Muscle layer of colon (tissue), 2 donors: ENCODE measurements at regions not wholly inside any gene's neighbourhood (a gene's known extent, or its start where the extent isn't known, plus 50 kb on each side); places are given as distances from the start of the nearest gene placed in this dataset.
"Not testable (repeated sequence)": the region's sequence is repeated elsewhere in the genome, so short reads cannot be mapped to it uniquely, and the experiment has no call there.

Experiments
- H3K27ac ChIP-seq: one replicate; pipeline ENCODE4 v1.7.0; 2013; ENCODE audit warnings: low read depth, mild to moderate bottlenecking, low read length, moderate library complexity
- H3K27me3 ChIP-seq, 2 donors: one replicate each; pipeline ENCODE4 v1.7.0; 2013; ENCODE audit warnings: low read length in 2 of 2, mild to moderate bottlenecking in 2 of 2; ENCODE audit not compliant: insufficient read depth in 2 of 2, control insufficient read depth in 1 of 2
- H3K36me3 ChIP-seq: one replicate; pipeline ENCODE4 v1.7.0; 2013; ENCODE audit warnings: mild to moderate bottlenecking, low read length; ENCODE audit not compliant: insufficient read depth
- H3K4me1 ChIP-seq: one replicate; pipeline ENCODE4 v1.7.0; 2013; ENCODE audit warnings: mild to moderate bottlenecking, low read length; ENCODE audit not compliant: insufficient read depth
- H3K4me3 ChIP-seq, 2 donors: one replicate each; pipeline ENCODE4 v1.7.0; 2013; ENCODE audit warnings: low read length in 2 of 2, low read depth in 1 of 2, mild to moderate bottlenecking in 1 of 2, moderate library complexity in 1 of 2
- H3K9ac ChIP-seq: one replicate; pipeline ENCODE4 v1.7.0; 2013; ENCODE audit warnings: low read length
- H3K9me3 ChIP-seq: one replicate; pipeline ENCODE4 v1.7.0; 2013; ENCODE audit warnings: mild to moderate bottlenecking, low read length
- donor health status: abdominal sarcoma.
- donor health status: Adenocarcinoma of cecum.

DNA sequence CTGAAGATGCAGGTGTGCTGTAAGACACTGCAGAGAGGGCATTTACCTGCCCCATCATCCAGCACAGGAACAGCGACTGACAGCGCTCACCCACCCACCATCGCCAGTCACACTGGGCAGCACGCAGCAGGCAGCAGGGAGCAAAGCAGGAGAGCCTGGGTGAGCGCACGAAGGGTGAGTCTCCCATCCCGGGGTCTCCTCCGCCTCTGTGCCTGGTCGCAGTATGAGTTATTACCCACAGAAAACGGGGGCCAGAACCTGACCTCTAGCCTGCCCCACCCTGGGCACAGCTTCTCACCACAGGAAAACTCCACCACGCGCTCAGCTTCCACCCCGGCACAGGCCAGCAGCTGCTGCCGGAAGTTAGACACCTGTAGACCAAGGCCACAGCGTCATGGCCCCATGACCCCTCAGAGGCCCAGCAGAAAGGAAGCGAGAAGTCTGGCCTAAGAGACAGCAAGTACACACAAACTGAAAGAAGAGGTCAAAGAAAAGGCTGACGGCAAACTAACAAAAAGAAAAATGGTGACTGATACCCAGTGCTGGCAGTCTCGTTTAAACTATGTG, 186.1 kb downstream of the KLRB1 start:
- H3K9ac ChIP-seq, H3K4me1 ChIP-seq, H3K9me3 ChIP-seq, H3K36me3 ChIP-seq, H3K27me3 ChIP-seq, H3K27ac ChIP-seq, H3K4me3 ChIP-seq: not testable (repeated sequence)

DNA sequence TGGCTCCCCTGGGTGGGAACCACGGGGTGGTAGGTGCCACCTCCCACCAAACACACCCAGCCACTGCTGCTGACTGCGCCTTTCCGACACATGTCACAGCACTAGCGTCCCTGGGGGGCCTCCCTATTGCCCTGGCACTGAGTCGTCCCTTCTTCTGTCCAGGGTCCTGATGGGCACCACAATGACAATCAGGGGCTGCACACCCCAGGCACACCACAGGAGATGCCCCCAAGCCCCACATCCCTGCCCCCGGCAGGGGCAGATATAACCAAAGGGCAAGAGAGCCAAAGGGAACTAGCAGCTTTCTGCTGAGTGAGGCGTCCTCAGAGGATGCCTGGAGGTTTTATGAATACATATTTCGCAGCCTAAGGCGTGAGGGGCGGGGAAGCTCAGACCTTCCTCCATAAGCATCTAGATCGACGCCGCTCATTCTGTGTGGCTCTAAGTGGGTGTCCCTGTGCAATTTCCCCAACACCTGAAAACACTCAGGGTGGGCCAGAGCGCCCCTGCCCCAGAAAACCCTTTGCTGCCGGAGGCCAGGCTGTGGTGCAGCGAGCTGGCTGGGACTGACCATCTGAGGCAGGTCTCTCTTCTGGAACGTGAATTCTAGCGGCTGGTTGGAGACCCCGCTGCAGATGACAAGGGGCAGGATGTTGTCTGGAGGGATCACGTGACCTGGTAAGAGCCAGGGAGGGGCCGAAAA, 186.7 kb downstream of the KLRB1 start:
- not testable (repeated sequence) for H3K9me3 ChIP-seq, H3K27me3 ChIP-seq, H3K4me1 ChIP-seq, H3K4me3 ChIP-seq, H3K36me3 ChIP-seq, H3K27ac ChIP-seq, H3K9ac ChIP-seq

DNA sequence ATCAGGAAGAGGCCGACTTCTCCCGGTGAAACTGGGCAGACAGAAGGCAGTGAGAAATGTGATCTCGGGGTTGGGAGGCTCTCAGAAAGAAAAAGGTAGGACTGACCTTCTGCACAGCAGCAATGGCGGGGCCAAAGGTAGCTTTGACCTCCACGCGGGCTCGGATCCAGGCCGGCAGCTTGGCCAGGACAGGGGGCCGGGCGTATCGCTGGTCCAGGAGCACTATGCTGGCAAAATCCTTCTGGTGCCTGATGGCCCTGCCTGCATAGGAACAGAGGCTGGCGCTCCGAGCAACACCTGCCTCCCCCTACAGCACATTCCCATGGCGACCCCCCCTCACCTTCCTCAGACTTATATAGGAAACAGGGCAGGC, 189.1 kb downstream of the KLRB1 start:
- H3K9me3 ChIP-seq, H3K27ac ChIP-seq, H3K4me3 ChIP-seq, H3K4me1 ChIP-seq, H3K27me3 ChIP-seq, H3K36me3 ChIP-seq, H3K9ac ChIP-seq: not testable (repeated sequence)

DNA sequence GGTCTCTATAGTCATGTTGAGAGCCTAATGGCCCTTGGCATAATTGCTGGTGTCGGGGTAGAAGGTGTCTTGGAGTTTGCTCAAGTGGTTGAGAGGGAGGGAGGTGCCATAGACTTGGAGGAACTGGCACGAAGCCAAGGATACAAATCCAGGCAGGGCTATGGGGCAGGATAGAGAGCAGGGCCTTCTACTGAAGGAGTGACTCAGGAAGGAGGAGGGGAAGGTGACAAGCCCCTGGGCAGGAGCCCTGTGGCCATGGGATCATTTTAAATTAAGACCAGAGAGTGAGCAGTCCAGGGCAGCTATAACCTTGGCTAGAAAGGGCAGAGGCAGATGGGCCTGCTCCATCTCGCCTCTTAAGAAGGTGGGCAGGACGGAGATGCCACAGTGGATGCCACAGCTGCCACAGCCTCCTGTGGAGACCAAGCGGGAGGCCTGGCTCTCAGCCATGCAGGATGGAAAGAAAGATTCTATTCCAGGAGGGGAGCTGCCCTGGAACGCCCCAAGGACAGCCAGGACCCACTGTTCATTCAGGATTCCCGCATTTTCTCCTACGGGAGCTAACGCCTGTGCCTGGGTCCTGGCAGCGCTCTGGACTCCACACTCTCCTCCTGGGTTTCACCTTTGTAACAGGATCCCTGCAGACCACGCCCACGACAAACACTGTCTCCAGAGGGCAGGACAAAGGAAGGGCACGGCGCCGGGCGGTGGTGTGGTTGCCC, 189.6 kb downstream of the KLRB1 start:
- H3K4me3 ChIP-seq, H3K4me1 ChIP-seq, H3K9me3 ChIP-seq, H3K9ac ChIP-seq, H3K27ac ChIP-seq, H3K27me3 ChIP-seq, H3K36me3 ChIP-seq: not testable (repeated sequence)

DNA sequence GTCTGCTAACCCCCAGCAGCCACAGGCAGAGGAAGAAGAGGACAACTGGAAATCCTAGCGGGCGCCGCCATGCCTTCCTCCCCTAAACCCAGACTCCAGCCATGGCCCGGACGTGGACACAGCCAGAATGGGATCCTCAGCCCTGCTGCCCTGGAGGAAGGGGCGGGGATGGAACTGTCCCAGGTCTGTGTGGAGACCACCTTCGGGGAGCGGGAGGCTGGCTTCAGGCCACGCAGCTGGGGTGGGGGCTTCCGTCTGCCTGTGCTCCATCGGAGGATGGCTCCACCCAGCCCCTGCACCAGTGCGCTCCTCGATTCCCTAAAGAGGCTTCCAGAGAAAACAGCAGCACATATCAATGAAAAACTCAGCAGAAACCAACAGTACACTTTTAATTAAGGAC, 190.4 kb downstream of the KLRB1 start:
- not testable (repeated sequence) for H3K4me1 ChIP-seq, H3K27me3 ChIP-seq, H3K4me3 ChIP-seq, H3K9me3 ChIP-seq, H3K27ac ChIP-seq, H3K9ac ChIP-seq, H3K36me3 ChIP-seq

DNA sequence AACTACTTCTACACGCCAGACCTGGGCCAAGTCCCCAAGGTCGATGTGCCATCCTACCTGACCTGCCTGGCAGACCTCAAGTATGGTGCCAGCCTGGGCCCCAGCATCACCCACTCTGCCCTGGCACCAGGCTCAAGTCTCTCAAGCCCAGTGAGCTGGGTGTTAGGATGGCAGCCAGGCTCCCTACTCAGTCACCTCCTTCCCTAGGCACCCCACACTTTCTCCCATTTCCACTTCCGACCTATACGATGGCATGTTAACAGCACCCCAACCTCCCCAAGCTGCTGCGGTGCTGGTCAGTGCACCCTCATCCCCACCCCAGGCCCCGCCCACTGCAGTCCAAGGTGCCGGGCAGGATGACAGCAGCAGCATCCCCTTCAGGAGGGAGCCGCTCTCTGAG, 191.4 kb downstream of the KLRB1 start:
- H3K9ac ChIP-seq, H3K4me3 ChIP-seq, H3K4me1 ChIP-seq, H3K27ac ChIP-seq, H3K27me3 ChIP-seq, H3K9me3 ChIP-seq, H3K36me3 ChIP-seq: not testable (repeated sequence)

DNA sequence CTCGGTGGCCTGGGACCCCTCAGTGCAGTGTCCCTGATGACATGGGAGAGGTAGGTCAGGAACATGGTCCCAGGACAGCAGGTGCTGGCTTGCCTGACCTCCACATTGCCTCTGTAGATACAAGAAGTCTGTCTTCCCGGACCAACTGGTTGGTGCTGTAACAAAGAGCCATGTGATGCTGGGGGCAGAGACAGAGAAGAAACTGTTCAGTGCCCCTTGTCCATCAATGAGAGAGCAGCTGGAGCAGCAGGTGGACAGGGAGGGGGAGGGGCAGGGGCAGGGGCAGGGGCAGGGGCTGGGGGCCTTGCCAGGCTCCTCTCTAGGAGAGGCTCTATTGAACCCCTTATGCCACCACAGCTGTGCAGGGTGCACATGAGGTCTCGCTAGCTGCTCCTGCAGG, 191.8 kb downstream of the KLRB1 start:
- not testable (repeated sequence) for H3K36me3 ChIP-seq, H3K9me3 ChIP-seq, H3K27ac ChIP-seq, H3K4me3 ChIP-seq, H3K27me3 ChIP-seq, H3K9ac ChIP-seq, H3K4me1 ChIP-seq

DNA sequence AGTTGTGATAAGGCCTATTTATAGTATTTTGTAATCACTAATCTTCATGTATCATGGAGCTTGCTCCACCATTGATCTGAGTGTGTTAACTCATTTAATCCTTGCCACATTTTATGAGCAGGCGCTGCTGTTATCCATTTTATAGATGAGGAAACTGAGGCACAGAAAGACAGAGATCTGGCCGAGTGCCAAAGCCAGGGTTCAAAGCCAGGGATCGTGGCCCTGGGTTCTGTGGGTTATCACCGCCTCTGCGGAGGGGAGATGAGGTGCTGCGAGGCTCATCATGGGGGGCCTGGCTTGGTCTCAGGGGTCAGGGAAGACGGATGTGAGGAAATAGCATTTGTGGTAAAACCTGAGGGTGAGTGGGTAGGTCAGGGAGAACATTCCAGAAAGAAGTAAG, 193.9 kb downstream of the KLRB1 start:
- not testable (repeated sequence) for H3K4me3 ChIP-seq, H3K9ac ChIP-seq, H3K36me3 ChIP-seq, H3K27me3 ChIP-seq, H3K9me3 ChIP-seq, H3K27ac ChIP-seq, H3K4me1 ChIP-seq

DNA sequence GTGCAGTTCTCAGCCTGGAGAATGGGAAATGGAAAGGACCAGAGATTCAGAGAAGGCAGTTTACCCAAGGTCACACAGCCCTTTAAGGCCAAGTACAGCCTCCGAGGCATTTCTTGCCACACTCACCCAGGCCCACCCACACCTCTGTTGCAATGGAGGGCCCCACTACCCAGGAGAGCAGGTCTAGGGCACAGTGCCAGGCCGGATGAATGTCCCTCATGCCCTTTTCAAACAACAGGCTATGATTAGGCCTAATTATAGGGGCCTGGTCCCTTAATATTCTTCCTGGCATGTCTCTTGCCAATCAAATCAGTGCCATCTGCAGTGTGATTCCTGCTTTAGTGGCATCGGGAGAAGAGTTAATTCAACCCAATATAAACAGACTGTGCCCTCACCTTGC, 195.3 kb downstream of the KLRB1 start:
- H3K9me3 ChIP-seq, H3K27ac ChIP-seq, H3K27me3 ChIP-seq: not testable (repeated sequence)

DNA sequence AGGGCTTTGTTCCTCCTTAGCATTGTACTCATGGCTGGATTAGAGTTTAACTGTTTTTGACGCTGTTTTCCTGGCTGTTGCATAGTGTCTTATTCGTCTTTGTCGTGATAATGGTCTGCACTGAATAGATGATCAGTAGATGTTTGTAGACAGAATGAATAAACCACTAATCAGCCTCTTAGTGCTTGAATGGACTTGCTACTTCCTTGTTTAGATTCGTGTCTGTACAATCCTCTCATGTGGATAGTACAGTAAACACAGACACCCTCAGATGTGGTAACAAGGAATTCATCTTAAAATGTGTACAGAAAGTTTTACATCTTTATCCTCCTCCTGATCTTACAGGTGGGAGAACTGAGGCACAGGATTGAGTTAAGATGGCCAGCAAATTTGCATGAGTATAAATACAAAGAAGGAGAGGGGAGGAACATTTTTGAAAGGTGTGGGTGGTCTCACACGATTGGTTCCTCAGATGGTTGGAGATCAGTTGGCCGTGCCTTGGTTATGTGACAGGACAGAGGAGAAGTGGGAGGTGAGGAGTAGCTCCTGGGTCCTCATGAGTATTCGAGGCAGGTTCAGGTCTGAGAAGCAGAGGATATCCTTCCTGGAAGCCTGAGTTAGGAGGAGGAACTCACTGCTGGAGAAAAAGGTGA, 196.0 kb downstream of the KLRB1 start:
- H3K9me3 ChIP-seq, result not testable (repeated sequence)

More for the DNA sequence above, 195.3 kb downstream of the KLRB1 start:
- H3K9ac ChIP-seq, H3K36me3 ChIP-seq, H3K4me3 ChIP-seq, H3K4me1 ChIP-seq: not testable (repeated sequence)

DNA sequence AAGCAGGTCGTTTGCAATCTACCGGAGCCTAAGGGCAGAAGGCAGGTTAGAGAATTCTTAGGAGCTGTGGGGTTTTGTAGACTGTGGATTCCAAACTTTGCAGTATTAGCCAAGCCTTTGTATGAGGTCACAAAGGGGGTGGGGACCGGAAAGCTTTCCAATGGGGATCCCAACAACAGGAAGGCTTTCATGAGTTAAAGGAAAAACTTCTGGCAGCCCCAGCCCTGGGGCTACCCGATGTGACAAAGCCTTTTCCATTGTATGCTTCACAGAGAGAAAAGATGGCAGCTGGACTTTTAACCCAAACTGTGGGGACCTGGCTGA, 199.2 kb upstream of the PZP start:
- not testable (repeated sequence) for H3K27me3 ChIP-seq, H3K9ac ChIP-seq, H3K27ac ChIP-seq, H3K4me1 ChIP-seq, H3K4me3 ChIP-seq, H3K9me3 ChIP-seq, H3K36me3 ChIP-seq

More for the DNA sequence above, 196.0 kb downstream of the KLRB1 start:
- H3K9ac ChIP-seq, H3K36me3 ChIP-seq, H3K4me3 ChIP-seq, H3K4me1 ChIP-seq, H3K27ac ChIP-seq, H3K27me3 ChIP-seq: not testable (repeated sequence)
